Cardiac muscle cell (in vitro differentiated cells and primary cell): ENCODE measurements at regions not wholly inside any gene's neighbourhood (a gene's known extent, or its start where the extent isn't known, plus 50 kb on each side); places are given as distances from the start of the nearest gene placed in this dataset.

Experiments used
- DNase-seq, 2 donors: peaks; one replicate each; pipeline versions ENCODE4 v3.0.0 to v3.0.0-alpha.2; 2010 to 2017; ENCODE audit warnings: low read depth in 1 of 2, low spot score in 1 of 2
- H3K27ac ChIP-seq: fragments of 200-600 bp; sonication (generic); 2 replicates; pipeline ENCODE4 v1.5.1; 2016
- H3K27me3 ChIP-seq: fragments of 200-600 bp; sonication (generic); 2 replicates; pipeline ENCODE4 v1.6.0; 2016; ENCODE audit warnings: control low read depth
- H3K36me3 ChIP-seq: fragments of 200-600 bp; sonication (generic); 2 replicates; pipeline ENCODE4 v1.5.1; 2016; ENCODE audit warnings: control low read depth
- H3K4me1 ChIP-seq: fragments of 200-600 bp; sonication (generic); 2 replicates; pipeline ENCODE4 v1.8.1; 2017; ENCODE audit warnings: low read depth, mild to moderate bottlenecking, mixed run types
- H3K4me3 ChIP-seq: fragments of 200-600 bp; sonication (generic); 2 replicates; pipeline ENCODE4 v1.5.1; 2016; ENCODE audit warnings: mild to moderate bottlenecking
- H3K9me3 ChIP-seq: fragments of 200-600 bp; sonication (generic); 2 replicates; pipeline ENCODE4 v1.5.1; 2017; ENCODE audit warnings: low read depth, mild to moderate bottlenecking, control low read depth
- CTCF ChIP-seq: IDR thresholded peaks from 2 replicates; pipeline ENCODE4 v1.5.1; 2012; ENCODE audit warnings: low read depth, mild to moderate bottlenecking, low read length

- Histone ChIP-seq H3K36me3 (no peaks in the 10 kb centered on the region), H3K27me3 (no peaks in the 10 kb centered on the region), H3K27ac (no peak overlapping the region), H3K4me1 (no peaks in the 10 kb centered on the region), H3K9me3 (no peaks in the 10 kb centered on the region), H3K4me3 (no peak overlapping the region)
- TF ChIP-seq CTCF: no peak
- no peak for DNase-seq
Measured at GRCh38 chr5:155332618-155333017, 319.1 kb downstream of the KIF4B start.

GRCh38 chr5:155342956-155343355, 329.4 kb downstream of the KIF4B start:
- no peaks in the 10 kb centered on the region for H3K27me3 ChIP-seq
- DNase-seq: no peak
- no peak overlapping the region for H3K27ac ChIP-seq
- H3K36me3 ChIP-seq: no peaks in the 10 kb centered on the region
- H3K9me3 ChIP-seq: no peaks in the 10 kb centered on the region
- H3K4me3 ChIP-seq: no peak overlapping the region
- H3K4me1 ChIP-seq: no peaks in the 10 kb centered on the region
- no peak for TF ChIP-seq CTCF

- DNase-seq: no peak
- H3K4me3 ChIP-seq: no peak overlapping the region
Measured at GRCh38 chr5:155343468-155343867, 329.9 kb downstream of the KIF4B start.

GRCh38 chr5:155353231-155353630, 339.7 kb downstream of the KIF4B start:
- DNase-seq: no peak
- H3K4me1 ChIP-seq: no peaks in the 10 kb centered on the region
- TF ChIP-seq CTCF: no peak
- H3K27ac ChIP-seq: no peak overlapping the region
- no peaks in the 10 kb centered on the region for H3K27me3 ChIP-seq
- H3K36me3 ChIP-seq: no peaks in the 10 kb centered on the region
- H3K4me3 ChIP-seq: no peak overlapping the region
- H3K9me3 ChIP-seq: no peaks in the 10 kb centered on the region

More at GRCh38 chr5:155343468-155343867, 329.9 kb downstream of the KIF4B start:
- no peaks in the 10 kb centered on the region for H3K9me3 ChIP-seq
- H3K27ac ChIP-seq: no peak overlapping the region
- H3K36me3 ChIP-seq: no peaks in the 10 kb centered on the region
- TF ChIP-seq CTCF: no peak
- H3K27me3 ChIP-seq: no peaks in the 10 kb centered on the region
- H3K4me1 ChIP-seq: no peaks in the 10 kb centered on the region

- no peak for DNase-seq
- Histone ChIP-seq H3K27me3 (no peaks in the 10 kb centered on the region), H3K36me3 (no peaks in the 10 kb centered on the region), H3K27ac (no peak overlapping the region), H3K9me3 (no peaks in the 10 kb centered on the region), H3K4me1 (no peaks in the 10 kb centered on the region), H3K4me3 (no peak overlapping the region)
- no peak for TF ChIP-seq CTCF
Measured at GRCh38 chr5:155366096-155366495, 352.5 kb downstream of the KIF4B start.

- no peak overlapping the region for H3K27ac ChIP-seq
- no peaks in the 10 kb centered on the region for H3K27me3 ChIP-seq
- no peaks in the 10 kb centered on the region for H3K36me3 ChIP-seq
- no peak overlapping the region for H3K4me3 ChIP-seq
- no peaks in the 10 kb centered on the region for H3K4me1 ChIP-seq
- TF ChIP-seq CTCF: no peak
- H3K9me3 ChIP-seq: no peaks in the 10 kb centered on the region
- DNase-seq: no peak
Measured at GRCh38 chr5:155367841-155368240, 354.3 kb downstream of the KIF4B start.
